Upper lobe of left lung (tissue), 6 donors: ENCODE measurements at regions not wholly inside any gene's neighbourhood (a gene's known extent, or its start where the extent isn't known, plus 50 kb on each side); places are given as distances from the start of the nearest gene placed in this dataset.
"Not testable (repeated sequence)": the region's sequence is repeated elsewhere in the genome, so short reads cannot be mapped to it uniquely, and the experiment has no call there.

ENCODE experiments used
- ATAC-seq, 2 donors: fragments of 200-7000 bp; cut with Tn5 transposase; one replicate each; pipeline ENCODE4 v1.9.1; 2022; ENCODE audit warnings: mild to moderate bottlenecking in 2 of 2, moderate library complexity in 2 of 2; ENCODE audit not compliant: low FRiP score in 2 of 2
- DNase-seq, 2 donors: peaks; one replicate each; pipeline ENCODE4 v3.0.0-alpha.2; 2019 to 2020
- H3K27ac ChIP-seq, 4 donors: fragments of 200-600 bp; sonication (generic); one replicate each; pipeline ENCODE4 v1.5.1; 2016 to 2019
- H3K27me3 ChIP-seq, 4 donors: fragments of 200-600 bp; sonication (generic); one replicate each; pipeline ENCODE4 v1.5.1; 2017 to 2019
- H3K36me3 ChIP-seq, 4 donors: fragments of 200-600 bp; sonication (generic); one replicate each; pipeline ENCODE4 v1.5.1; 2016 to 2019
- H3K4me1 ChIP-seq, 4 donors: fragments of 200-600 bp; sonication (generic); one replicate each; pipeline ENCODE4 v1.5.1; 2018 to 2019
- H3K4me3 ChIP-seq, 4 donors: fragments of 200-600 bp; sonication (generic); one replicate each; pipeline ENCODE4 v1.5.1; 2017 to 2019; ENCODE audit warnings: mild to moderate bottlenecking in 2 of 4, moderate library complexity in 1 of 4
- H3K9me3 ChIP-seq, 4 donors: fragments of 200-600 bp; sonication (generic); one replicate each; pipeline ENCODE4 v1.5.1; 2018 to 2019
- EP300 ChIP-seq, 4 donors: sonication (generic); formaldehyde crosslinking; IDR thresholded peaks; one replicate each; pipeline ENCODE4 v1.5.1; 2017; ENCODE audit warnings: antibody characterized with exemption in 4 of 4, control low read depth in 2 of 4
- POLR2A ChIP-seq, 4 donors: fragments of 450-650 bp; IDR thresholded peaks; one replicate each; pipeline ENCODE4 v1.5.1; 2016 to 2017; ENCODE audit warnings: antibody characterized with exemption in 4 of 4, mild to moderate bottlenecking in 2 of 4
- POLR2AphosphoS5 ChIP-seq, 2 donors: sonication (generic); formaldehyde crosslinking; IDR thresholded peaks; one replicate each; pipeline ENCODE4 v1.5.1; 2017; ENCODE audit warnings: antibody characterized with exemption in 2 of 2
- WGBS, 2 donors: methylation state at CpG; one replicate each; pipeline ENCODE4 v1.1.5; 2017 to 2018; 5-methylcytosine and 5-hydroxymethylcytosine counted together
- TF ChIP-seq, protein P1 (sequence below), 6 experiments: fragments of 450-650 bp in 4 of 6; fragments of 200-600 bp in 2 of 6; sonication (generic) in 2 of 6; IDR thresholded peaks; one replicate each; pipeline ENCODE4 v1.5.1; 2016 to 2019; ENCODE audit warnings: antibody characterized with exemption in 6 of 6
- donor health status: DM: no; HTN: no; CAD: no; lungs with moderate emphysema.
- donor health status: DM: no; HTN: yes; CAD: no; lungs with severe emphysema.

DNA sequence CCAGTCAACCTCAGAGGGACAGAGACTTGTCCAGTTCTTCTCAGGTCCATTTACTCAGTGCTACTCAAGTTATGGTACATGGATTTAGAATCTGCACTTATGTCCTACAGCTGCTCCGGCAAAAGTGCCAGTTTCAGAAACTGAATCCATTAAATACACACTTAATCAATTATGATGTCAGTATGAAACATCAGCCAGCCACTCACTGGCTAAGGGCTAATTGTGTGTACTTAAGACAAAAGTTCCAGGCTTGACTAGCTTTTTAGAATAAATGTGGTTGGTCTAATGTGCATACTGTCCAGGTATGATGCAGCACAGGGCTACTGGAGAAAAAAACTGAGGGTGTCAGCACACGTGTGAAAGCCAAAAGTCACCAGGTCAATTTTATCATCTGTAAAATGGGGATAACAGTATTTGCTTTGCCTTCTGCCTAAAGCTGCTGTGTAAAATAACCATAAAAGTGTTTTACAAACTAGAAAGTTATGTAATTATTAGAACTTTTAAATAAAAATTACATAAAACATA, 55.4 kb upstream of the CYP2D6 start:
- Histone ChIP-seq H3K27me3 (no peaks in the 10 kb centered on the region), H3K27ac (no peak overlapping the region), H3K4me3 (no peak overlapping the region), H3K36me3 (no peaks in the 10 kb centered on the region), H3K9me3 (no peaks in the 10 kb centered on the region), H3K4me1 (peaks cover 0 to 4% (median 2%) of the 10 kb centered on the region in 4 donors)
- ATAC-seq (no peak), DNase-seq (no peak)
- TF ChIP-seq POLR2A (IDR thresholded peaks at IDR 0.05) = no peak
- 71 to 73% methylated on average over 2 of the region's 2 CpGs for WGBS, 2 donors

DNA sequence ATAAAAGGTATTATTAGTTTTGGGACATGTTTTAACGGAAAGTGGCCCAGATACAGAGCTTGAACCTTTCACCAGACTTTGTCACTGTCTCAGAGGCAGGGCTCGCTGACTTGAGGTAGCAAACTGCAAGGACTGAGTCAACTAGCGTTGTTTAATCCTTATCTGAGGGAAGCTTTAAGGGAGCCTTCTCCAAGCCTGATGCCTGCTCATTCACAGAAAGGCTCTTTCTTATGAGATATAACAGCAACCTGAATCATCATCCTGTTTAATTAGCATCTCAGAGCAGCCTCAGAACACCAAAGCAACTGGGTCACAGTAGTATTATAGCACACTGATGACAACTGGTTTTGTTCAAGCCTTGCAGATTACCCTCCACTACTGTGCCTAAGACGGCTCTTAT, 54.2 kb upstream of the CYP2D6 start:
- DNase-seq = no peak
- peaks cover 0 to 4% (median 2%) of the 10 kb centered on the region in 4 donors for H3K4me1 ChIP-seq
- H3K36me3 ChIP-seq = no peaks in the 10 kb centered on the region
- H3K27me3 ChIP-seq = no peaks in the 10 kb centered on the region
- 81 to 93% methylated on average over 4 of the region's 4 CpGs for WGBS, 2 donors
- H3K9me3 ChIP-seq = no peaks in the 10 kb centered on the region
- no peak overlapping the region for H3K4me3 ChIP-seq
- TF ChIP-seq POLR2A (IDR thresholded peaks at IDR 0.05) (no peak), EP300 (IDR thresholded peaks at IDR 0.05) (no peak)
- H3K27ac ChIP-seq = no peak overlapping the region
- no peak for ATAC-seq

DNA sequence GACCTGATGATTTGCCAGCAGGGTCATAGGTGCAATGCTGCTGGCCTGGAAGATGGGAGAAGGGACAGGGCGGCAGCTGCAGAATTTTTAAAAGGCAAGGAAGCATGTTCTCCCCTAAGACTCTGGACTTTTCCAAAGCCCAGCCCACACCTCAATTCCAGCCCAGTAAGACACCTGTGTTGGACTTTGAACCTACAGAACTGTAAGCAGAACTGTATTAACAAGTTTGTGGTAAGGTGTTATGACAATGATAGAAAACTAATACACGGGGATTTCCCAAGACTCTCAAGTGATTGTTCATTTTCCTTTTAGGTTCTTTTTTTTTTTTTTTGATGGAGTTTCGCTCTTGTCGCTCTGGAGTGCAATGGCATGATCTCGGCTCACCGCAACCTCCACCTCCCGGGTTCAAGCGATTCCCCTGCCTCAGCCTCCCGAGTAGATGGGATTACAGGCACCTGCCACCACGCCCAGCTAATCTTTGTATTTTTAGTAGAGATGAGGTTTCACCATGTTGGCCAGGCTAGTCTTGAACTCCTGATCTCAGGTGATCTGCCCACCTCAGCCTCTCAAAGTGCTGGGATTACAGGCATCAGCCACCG, 53.0 kb upstream of the CYP2D6 start:
- H3K27ac ChIP-seq, H3K4me1 ChIP-seq, ATAC-seq, H3K36me3 ChIP-seq, H3K4me3 ChIP-seq, H3K27me3 ChIP-seq, DNase-seq, H3K9me3 ChIP-seq: not testable (repeated sequence)
- WGBS, 2 donors = 79 to 90% methylated on average over 11 of the region's 11 CpGs

DNA sequence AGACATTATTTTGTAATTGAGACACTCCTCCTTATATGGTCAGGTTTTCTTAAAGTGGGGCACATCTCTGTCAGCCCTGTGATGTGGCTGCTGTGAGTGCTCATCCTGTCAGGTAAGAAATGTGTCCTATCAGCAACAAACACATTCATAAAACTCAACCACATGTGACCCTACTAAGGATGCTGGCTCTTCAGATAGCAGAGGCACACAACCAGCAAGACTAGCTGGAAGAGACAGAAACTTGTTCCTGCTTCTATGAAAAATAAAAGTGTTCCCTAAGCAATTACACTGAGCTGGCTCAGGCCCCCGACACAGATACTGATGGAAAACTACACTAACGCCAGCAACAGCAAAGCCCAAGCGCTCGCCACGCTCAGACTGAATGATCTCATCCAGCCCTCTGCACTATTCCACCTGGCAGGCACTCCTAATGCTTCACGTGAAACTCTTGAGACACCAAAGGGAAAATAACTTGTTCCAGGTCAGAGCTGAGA, 49.8 kb upstream of the CYP2D6 start:
- H3K9me3 ChIP-seq = no peaks in the 10 kb centered on the region
- no peaks in the 10 kb centered on the region for H3K27me3 ChIP-seq
- peaks cover 0 to 9% (median 5%) of the 10 kb centered on the region in 4 donors for H3K4me1 ChIP-seq
- WGBS, 2 donors = 59 to 75% methylated on average over 6 of the region's 6 CpGs
- TF ChIP-seq POLR2AphosphoS5 (IDR thresholded peaks at IDR 0.05) (no peak), POLR2A (IDR thresholded peaks at IDR 0.05) (no peak), EP300 (IDR thresholded peaks at IDR 0.05) (no peak)
- TF ChIP-seq, protein P1, sequence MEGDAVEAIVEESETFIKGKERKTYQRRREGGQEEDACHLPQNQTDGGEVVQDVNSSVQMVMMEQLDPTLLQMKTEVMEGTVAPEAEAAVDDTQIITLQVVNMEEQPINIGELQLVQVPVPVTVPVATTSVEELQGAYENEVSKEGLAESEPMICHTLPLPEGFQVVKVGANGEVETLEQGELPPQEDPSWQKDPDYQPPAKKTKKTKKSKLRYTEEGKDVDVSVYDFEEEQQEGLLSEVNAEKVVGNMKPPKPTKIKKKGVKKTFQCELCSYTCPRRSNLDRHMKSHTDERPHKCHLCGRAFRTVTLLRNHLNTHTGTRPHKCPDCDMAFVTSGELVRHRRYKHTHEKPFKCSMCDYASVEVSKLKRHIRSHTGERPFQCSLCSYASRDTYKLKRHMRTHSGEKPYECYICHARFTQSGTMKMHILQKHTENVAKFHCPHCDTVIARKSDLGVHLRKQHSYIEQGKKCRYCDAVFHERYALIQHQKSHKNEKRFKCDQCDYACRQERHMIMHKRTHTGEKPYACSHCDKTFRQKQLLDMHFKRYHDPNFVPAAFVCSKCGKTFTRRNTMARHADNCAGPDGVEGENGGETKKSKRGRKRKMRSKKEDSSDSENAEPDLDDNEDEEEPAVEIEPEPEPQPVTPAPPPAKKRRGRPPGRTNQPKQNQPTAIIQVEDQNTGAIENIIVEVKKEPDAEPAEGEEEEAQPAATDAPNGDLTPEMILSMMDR (IDR thresholded peaks at IDR 0.05) = no peak
- ATAC-seq = peak in 1 of 2 donors; percentile 71
- peak in 1 of 2 donors; percentile 29 for DNase-seq
- H3K4me3 ChIP-seq = no peak overlapping the region
- H3K36me3 ChIP-seq = peaks cover 0 to 8% (median 2%) of the 10 kb centered on the region in 4 donors
- no peak overlapping the region for H3K27ac ChIP-seq
